ENCODE measurements at regions not wholly inside any gene's neighbourhood (a gene's known extent, or its start where the extent isn't known, plus 50 kb on each side); places are given as distances from the start of the nearest gene placed in this dataset.

DNA sequence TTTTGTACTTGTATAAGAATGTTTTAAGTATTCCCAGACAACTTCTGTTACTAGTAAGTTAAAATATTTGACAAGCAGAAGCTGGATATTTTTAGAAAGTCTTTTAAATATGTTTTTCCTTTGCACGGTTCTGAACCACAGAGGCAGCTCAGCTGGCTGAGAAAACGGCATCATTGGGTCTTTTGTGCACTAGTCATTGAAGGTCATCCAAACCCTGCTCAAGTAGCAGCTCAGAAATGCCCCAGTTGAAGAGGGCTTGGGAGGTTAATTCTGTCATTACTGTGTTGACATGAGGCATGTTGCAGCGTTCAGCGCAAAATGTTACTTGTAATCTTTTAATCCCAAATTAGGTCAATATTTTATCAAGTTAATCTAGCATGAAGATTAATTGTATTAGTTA, 383.7 kb upstream of the FAM241A start:
- TF ChIP-seq, protein P1, sequence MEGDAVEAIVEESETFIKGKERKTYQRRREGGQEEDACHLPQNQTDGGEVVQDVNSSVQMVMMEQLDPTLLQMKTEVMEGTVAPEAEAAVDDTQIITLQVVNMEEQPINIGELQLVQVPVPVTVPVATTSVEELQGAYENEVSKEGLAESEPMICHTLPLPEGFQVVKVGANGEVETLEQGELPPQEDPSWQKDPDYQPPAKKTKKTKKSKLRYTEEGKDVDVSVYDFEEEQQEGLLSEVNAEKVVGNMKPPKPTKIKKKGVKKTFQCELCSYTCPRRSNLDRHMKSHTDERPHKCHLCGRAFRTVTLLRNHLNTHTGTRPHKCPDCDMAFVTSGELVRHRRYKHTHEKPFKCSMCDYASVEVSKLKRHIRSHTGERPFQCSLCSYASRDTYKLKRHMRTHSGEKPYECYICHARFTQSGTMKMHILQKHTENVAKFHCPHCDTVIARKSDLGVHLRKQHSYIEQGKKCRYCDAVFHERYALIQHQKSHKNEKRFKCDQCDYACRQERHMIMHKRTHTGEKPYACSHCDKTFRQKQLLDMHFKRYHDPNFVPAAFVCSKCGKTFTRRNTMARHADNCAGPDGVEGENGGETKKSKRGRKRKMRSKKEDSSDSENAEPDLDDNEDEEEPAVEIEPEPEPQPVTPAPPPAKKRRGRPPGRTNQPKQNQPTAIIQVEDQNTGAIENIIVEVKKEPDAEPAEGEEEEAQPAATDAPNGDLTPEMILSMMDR (IDR thresholded peaks at IDR 0.05), result no peak
- TF ChIP-seq POLR2A (IDR thresholded peaks at IDR 0.05), result no peak
- TF ChIP-seq POLR2AphosphoS5 (IDR thresholded peaks at IDR 0.05), result no peak

Measured in suprapubic skin (tissue), 4 donors.